ENCODE measurements at regions not wholly inside any gene's neighbourhood (a gene's known extent, or its start where the extent isn't known, plus 50 kb on each side); places are given as distances from the start of the nearest gene placed in this dataset.

GRCh38 chr12:124430491-124430890, 135.6 kb downstream of the RFLNA start:
- no peak for DNase-seq (ENCODE audit: low read depth)

GRCh38 chr12:124429535-124429934, 134.6 kb downstream of the RFLNA start:
- DNase-seq (ENCODE audit: low read depth): no peak

- DNase-seq (ENCODE audit: low read depth): no peak
Measured at GRCh38 chr12:124428792-124429281, 133.9 kb downstream of the RFLNA start.

- DNase-seq (ENCODE audit: low read depth): no peak
Measured at GRCh38 chr12:124428136-124428791, 133.4 kb downstream of the RFLNA start.

- DNase-seq (ENCODE audit: low read depth): no peak
Measured at GRCh38 chr12:124426594-124427555, 132.0 kb downstream of the RFLNA start.

- no peak for DNase-seq (ENCODE audit: low read depth)
Measured at GRCh38 chr12:124425667-124426066, 130.8 kb downstream of the RFLNA start.

- DNase-seq (ENCODE audit: low read depth): no peak
Measured at GRCh38 chr12:124424516-124424905, 129.6 kb downstream of the RFLNA start.

GRCh38 chr12:124423761-124424515, 129.0 kb downstream of the RFLNA start:
- peak; percentile 35 for DNase-seq (ENCODE audit: low read depth)

GRCh38 chr12:124422570-124423523, 128.0 kb downstream of the RFLNA start:
- no peak for DNase-seq (ENCODE audit: low read depth)

GRCh38 chr12:124422142-124422569, 127.3 kb downstream of the RFLNA start:
- no peak for DNase-seq (ENCODE audit: low read depth)

GRCh38 chr12:124420996-124421674, 126.2 kb downstream of the RFLNA start:
- DNase-seq (ENCODE audit: low read depth): no peak

GRCh38 chr12:124420041-124420995, 125.4 kb downstream of the RFLNA start:
- DNase-seq (ENCODE audit: low read depth): no peak

- no peak for DNase-seq (ENCODE audit: low read depth)
Measured at GRCh38 chr12:124419292-124420040, 124.6 kb downstream of the RFLNA start.

- no peak for DNase-seq (ENCODE audit: low read depth)
Measured at GRCh38 chr12:124418791-124419190, 123.9 kb downstream of the RFLNA start.

GRCh38 chr12:124418156-124418555, 123.3 kb downstream of the RFLNA start:
- DNase-seq (ENCODE audit: low read depth): no peak

- no peak for DNase-seq (ENCODE audit: low read depth)
Measured at GRCh38 chr12:124416516-124417395, 121.9 kb downstream of the RFLNA start.

- no peak for DNase-seq (ENCODE audit: low read depth)
Measured at GRCh38 chr12:124415064-124415463, 120.2 kb downstream of the RFLNA start.

- DNase-seq (ENCODE audit: low read depth): no peak
Measured at GRCh38 chr12:124413915-124414314, 119.0 kb downstream of the RFLNA start.

All from stimulated activated CD8-positive, alpha-beta memory T cell treated with anti-CD3 and anti-CD28 coated beads, Interleukin-12 subunit alpha, Interleukin-12 subunit beta, amount 100 ng/mL, for 4 hours (primary cell).